Left hindlimb (tissue), 1 donor: ENCODE measurements at regions not wholly inside any gene's neighbourhood (a gene's known extent, or its start where the extent isn't known, plus 50 kb on each side); places are given as distances from the start of the nearest gene placed in this dataset.

Experiments used
- DNase-seq: peaks from one replicate; pipeline ENCODE4 v3.0.0-alpha.2; 2018

DNA sequence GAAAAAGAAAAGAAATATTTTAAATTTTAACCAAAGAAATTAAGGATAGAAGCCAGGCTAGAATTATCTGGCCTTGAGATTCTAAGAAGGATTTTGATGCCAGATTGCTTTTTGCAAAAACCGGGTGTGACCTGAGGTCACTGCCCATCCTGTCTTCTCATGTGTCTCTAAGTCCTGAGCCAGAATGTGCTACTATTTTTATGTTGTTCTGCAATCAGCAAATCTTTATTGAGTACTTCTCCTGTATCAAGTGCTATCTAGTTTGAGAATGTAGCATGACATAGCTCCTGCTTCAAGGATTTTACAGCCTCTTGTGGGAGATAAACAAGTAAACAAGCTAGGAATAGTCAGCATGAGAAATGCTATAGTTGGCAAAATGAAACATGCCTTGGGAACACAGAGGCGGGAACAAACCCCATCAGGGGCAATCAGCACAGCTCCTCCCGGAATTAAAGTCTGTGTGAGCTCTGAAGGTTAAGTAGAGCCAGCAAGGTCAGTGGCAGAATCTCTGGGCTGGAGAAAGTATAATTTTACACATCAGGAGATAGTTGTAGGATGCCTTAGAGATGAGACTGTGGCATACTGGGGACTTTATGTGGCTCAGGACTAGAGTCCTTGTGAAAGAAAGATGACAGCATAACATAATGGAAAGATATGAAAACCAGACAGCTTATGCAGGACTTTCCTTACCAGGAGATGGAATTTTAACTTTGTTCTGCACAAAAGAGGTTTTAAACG is 899.5 kb upstream of the SLC10A2 start:
- DNase-seq: no peak

DNA sequence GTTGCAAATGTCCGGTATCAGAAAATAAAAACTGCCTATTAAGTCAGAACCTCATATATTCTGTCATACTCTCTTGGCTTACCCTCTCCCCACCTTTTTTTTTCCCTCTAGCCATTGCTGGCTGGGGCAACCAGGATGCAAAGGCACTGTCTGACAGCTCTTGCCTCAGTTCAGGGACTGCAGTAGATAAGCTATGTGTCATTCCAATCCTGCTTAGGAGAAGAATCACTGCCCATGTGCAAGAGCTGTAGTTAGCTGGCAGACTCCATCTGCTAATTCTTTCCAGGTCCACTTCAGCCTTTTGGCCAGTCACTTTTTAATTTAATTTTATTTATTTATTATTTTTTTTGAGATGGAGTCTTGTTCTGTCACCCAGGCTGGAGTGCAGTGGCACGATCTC is 895.6 kb upstream of the SLC10A2 start:
- DNase-seq: no peak

DNA sequence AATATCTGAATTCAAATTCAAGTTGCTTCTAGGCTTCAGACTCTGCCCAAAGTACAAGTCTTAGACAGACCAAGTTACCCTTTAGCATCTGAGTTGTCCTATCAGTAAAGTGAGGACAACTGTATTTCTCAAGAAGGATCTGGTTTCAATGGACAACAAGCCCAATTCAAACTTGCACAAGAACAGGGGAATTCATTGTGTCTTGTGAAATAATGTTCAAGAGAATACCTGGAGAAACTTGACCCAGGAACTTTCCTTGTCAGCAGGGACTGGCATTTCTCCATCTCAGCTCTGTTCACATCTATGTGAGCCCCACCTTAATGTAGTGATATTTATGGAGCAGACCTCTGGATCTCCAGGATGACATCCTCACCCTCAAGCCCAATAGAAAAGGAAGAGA is 894.9 kb upstream of the SLC10A2 start:
- no peak for DNase-seq

GRCh38 chr13:103960001-103960400 is 893.8 kb upstream of the SLC10A2 start:
- no peak for DNase-seq

GRCh38 chr13:103958691-103959090 is 892.5 kb upstream of the SLC10A2 start:
- DNase-seq: no peak

DNA sequence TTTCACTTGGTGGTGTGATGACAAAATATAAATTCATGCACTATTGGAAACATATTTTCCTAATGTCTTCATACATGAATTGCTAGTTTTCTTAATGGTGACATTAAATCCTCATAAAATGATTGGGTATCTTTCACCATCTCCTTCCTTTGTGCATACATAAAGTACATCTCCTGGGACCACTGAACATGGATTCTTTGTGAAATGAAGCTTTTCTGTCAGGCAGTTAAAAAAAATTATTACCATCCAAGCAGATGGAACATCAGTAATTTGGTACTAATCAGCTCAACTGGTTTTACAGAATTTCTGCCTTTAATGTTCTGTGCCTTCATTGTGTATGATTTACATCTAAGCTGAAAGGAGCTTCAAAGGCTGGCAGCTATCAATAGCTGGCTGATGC is 891.7 kb upstream of the SLC10A2 start:
- DNase-seq: no peak

DNA sequence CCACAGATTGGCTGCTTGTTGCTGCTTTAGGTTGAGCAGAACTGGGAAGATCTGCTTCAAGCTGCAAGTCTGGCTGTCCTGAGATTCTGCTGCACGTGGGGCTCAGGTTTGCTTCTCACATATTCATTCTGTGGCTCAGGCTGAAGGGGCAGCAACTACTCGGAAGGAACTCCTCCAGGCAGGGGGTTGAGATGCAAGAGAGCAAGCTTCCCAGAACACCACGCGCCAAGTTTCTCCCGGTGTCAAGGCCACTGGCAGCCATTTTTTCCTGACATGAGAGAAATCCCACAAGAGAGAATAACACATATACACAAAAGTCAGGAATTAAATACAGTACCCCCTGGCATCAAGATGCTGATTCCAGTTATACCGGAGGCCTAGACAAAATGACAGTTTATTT is 887.6 kb upstream of the SLC10A2 start:
- no peak for DNase-seq

GRCh38 chr13:103952183-103952582 is 886.0 kb upstream of the SLC10A2 start:
- no peak for DNase-seq

DNA sequence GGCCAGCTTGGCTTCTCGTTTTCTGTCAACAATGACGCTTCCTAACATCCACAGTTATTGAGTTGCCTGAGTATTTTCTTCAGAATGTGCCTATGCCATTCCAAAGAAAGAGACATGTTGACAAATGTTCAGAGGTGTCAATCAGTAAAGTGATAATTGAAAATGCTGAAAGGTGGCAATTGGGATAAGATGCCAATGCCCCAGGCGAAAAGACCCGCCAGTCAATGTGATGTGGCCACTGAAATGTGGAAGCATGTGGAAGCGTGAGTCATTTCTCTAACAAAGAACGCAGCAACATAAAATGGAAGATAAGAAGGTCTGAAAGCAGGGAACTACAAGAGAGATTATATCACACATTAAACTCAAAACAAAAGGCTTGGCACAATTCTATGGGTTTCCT is 882.2 kb upstream of the SLC10A2 start:
- no peak for DNase-seq

DNA sequence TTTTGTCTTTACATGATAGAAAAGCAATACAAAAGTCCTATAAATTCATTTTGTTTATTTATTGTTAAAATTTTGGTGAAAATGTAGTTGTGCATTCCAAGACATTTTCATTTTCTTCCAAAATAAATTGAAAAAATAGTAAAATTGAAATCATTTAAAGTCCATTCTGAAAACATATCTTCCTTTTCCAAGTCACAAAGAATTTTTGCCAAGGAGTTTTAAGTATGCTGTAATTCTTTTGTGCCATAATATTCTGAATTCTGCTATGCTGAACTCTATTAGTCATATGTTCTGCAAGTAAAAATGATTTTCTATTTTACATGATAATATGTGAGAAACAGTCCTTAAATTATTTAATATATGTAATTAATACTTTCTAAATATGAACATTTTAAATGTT is 879.6 kb upstream of the SLC10A2 start:
- no peak for DNase-seq

- no peak for DNase-seq
Observed at GRCh38 chr13:103941506-103942140, 875.4 kb upstream of the SLC10A2 start.

DNA sequence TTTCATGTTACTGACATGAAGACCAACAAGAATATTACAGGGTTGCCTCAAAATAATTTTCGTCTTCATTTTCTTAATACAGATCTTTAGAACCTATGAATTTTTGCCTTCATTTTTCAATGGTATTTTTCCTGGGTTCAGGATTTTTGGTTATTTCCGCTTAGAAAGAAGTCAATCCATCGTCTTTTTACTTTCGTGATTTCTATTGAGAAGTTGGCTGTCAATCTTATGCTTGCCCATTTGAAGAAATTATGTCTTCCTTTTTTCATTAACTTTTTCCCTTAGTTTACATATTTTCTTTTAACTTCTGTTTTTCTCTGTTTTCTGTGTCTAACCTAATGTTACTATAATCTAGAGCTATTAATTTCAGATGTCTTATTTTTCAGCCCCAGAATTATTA is 868.9 kb upstream of the SLC10A2 start:
- no peak for DNase-seq

- no peak for DNase-seq
Observed at GRCh38 chr13:103931885-103932284, 865.7 kb upstream of the SLC10A2 start.

GRCh38 chr13:103931331-103931845 is 865.2 kb upstream of the SLC10A2 start:
- no peak for DNase-seq

- no peak for DNase-seq
Observed at GRCh38 chr13:103926118-103926517, 859.9 kb upstream of the SLC10A2 start.

GRCh38 chr13:103908911-103909310 is 842.7 kb upstream of the SLC10A2 start:
- DNase-seq: no peak

GRCh38 chr13:103908274-103908673 is 842.1 kb upstream of the SLC10A2 start:
- DNase-seq: no peak

- DNase-seq: no peak
Observed at GRCh38 chr13:103903790-103904189, 837.6 kb upstream of the SLC10A2 start.

GRCh38 chr13:103898481-103898880 is 832.3 kb upstream of the SLC10A2 start:
- no peak for DNase-seq

GRCh38 chr13:103895835-103896531 is 829.8 kb upstream of the SLC10A2 start:
- DNase-seq: no peak

DNA sequence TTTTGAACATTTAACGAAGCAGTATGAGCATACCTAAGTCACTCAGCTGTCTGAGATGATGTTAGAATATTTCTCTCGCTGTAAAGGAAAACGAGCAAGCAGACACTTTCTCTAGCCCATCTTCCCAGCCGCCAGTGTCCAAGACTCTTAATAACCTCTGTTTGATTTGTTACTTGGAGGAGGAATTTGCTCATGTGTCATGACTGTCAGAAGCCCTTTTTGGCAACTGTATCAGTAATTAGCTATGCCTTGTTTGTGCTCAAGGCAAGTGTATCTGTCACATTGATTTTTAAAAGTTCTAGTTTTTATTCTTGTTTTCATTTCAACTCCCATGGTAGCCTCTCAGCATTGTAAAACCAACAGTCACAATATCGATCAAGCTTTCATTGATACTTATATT is 828.4 kb upstream of the SLC10A2 start:
- no peak for DNase-seq

- DNase-seq: no peak
Observed at GRCh38 chr13:103884101-103884723, 818.0 kb upstream of the SLC10A2 start.

DNA sequence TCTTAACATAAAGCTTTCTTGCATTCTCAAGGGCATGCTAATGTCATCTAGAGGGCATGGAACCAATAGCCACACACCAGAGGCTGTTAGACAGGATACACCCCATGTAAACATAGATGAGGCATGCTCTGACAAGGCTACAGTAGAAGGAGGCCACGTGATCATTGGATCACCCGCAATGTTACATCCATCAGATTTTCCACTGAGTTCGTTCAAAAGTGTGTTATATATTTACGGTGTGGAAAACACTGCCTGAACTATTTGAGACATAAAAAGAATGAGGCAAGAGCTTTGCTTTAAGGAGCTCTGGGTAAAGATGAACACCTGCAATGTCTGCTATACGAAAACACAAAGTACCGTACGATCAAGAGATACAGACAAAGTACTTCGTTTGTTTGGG is 817.5 kb upstream of the SLC10A2 start:
- DNase-seq: no peak

- peak; percentile 87 for DNase-seq
Observed at GRCh38 chr13:103883164-103883563, 816.9 kb upstream of the SLC10A2 start.
